Common myeloid progenitor, CD34-positive (primary cell): ENCODE measurements at regions not wholly inside any gene's neighbourhood (a gene's known extent, or its start where the extent isn't known, plus 50 kb on each side); places are given as distances from the start of the nearest gene placed in this dataset.

Experiments used
- CTCF ChIA-PET: fragments of 350-600 bp; sonication (Branson Sonifier 250); formaldehyde crosslinking; loops from one replicate; lab custom pipeline; 2021; ENCODE audit warnings: antibody characterized with exemption; lab: Charles Lee
- POLR2A ChIA-PET: fragments of 350-600 bp; sonication (Branson Sonifier 250); formaldehyde crosslinking; loops from one replicate; lab custom pipeline; 2021; ENCODE audit warnings: antibody characterized with exemption; lab: Charles Lee
- DNase-seq, 3 donors: peaks; one replicate each; pipeline versions ENCODE4 v3.0.0 to v3.0.0-alpha.2; 2013
- H3K27ac ChIP-seq, 2 experiments: 1 replicate in 1 of 2; 2 replicates in 1 of 2; pipeline ENCODE4 v1.7.0; 2013; ENCODE audit warnings: inconsistent platforms in 2 of 2, low read length in 2 of 2, mild to moderate bottlenecking in 2 of 2, low read depth in 1 of 2, moderate library complexity in 1 of 2; ENCODE audit not compliant: severe bottlenecking in 2 of 2, insufficient read depth in 1 of 2, poor library complexity in 1 of 2
- H3K27me3 ChIP-seq, 5 experiments: replicated peaks in 2 of 5; 1 replicate in 3 of 5; 2 replicates in 2 of 5; pipeline versions ENCODE4 v1.6.1 to v1.7.0; 2013; ENCODE audit warnings: low read length in 4 of 5, mild to moderate bottlenecking in 2 of 5, moderate library complexity in 2 of 5, inconsistent platforms in 1 of 5; ENCODE audit not compliant: insufficient read depth in 5 of 5, control insufficient read depth in 4 of 5
- H3K36me3 ChIP-seq, 4 experiments: 1 replicate in 2 of 4; 2 replicates in 2 of 4; pipeline versions ENCODE4 v1.6.1 to v1.7.0; 2013; ENCODE audit warnings: low read length in 3 of 4, control low read depth in 1 of 4, mild to moderate bottlenecking in 1 of 4; ENCODE audit not compliant: control insufficient read depth in 4 of 4, insufficient read depth in 4 of 4
- H3K4me1 ChIP-seq, 4 experiments: 1 replicate in 3 of 4; 2 replicates in 1 of 4; pipeline versions ENCODE4 v1.6.1 to v1.7.1; 2013; ENCODE audit warnings: low read length in 3 of 4, mild to moderate bottlenecking in 3 of 4, control low read depth in 1 of 4, inconsistent platforms in 1 of 4, moderate library complexity in 1 of 4; ENCODE audit not compliant: control insufficient read depth in 4 of 4, insufficient read depth in 4 of 4; ENCODE audit errors: control extremely low read depth in 1 of 4
- H3K4me3 ChIP-seq, 7 experiments: 1 replicate in 4 of 7; 2 replicates in 3 of 7; pipeline versions ENCODE4 v1.5.1 to v1.7.0; 2013; ENCODE audit warnings: mild to moderate bottlenecking in 7 of 7, low read length in 6 of 7, moderate library complexity in 6 of 7, inconsistent platforms in 2 of 7, low read depth in 2 of 7, control low read depth in 1 of 7; ENCODE audit not compliant: insufficient read depth in 4 of 7, control insufficient read depth in 1 of 7; ENCODE audit errors: extremely low read depth in 1 of 7
- H3K9me3 ChIP-seq, 5 experiments: 1 replicate in 4 of 5; 2 replicates in 1 of 5; pipeline versions ENCODE4 v1.6.1 to v1.7.1; 2013; ENCODE audit warnings: low read length in 4 of 5, mild to moderate bottlenecking in 2 of 5, inconsistent platforms in 1 of 5, low read depth in 1 of 5, moderate library complexity in 1 of 5; ENCODE audit not compliant: control insufficient read depth in 4 of 5, insufficient read depth in 2 of 5; ENCODE audit errors: control extremely low read depth in 1 of 5
- WGBS: methylation state at CpG from one replicate; pipeline ENCODE4 v1.1.5; 2013; ENCODE audit not compliant: insufficient coverage; 5-methylcytosine and 5-hydroxymethylcytosine counted together

DNA sequence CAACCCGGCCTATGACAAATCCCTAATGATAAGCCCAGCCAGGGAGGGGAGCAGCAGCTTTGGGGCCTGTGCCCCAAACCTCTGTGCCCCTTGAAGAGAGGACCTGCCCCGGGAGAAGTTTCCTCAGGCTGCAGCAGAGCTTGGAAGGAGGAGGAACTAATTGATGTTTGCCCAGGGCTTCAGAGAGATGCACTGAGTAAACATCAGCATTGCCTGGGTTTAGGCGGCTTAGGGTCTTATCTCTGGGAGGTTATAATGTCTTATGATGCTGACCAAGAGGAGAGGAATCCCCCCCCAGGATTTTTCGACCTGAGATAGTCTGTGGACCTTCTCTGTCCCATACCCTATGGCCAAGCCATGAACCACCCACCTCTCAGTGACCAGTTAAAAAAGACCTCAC lies 148.7 kb upstream of the SDK2 start:
- Histone ChIP-seq H3K9me3 (no peaks in the 10 kb centered on the region), H3K4me3 (no peak overlapping the region), H3K36me3 (no peaks in the 10 kb centered on the region), H3K27ac (no peak overlapping the region), H3K4me1 (peaks cover 0 to 1% (median 0%) of the 10 kb centered on the region in 4 experiments), H3K27me3 (peaks cover 0 to 2% (median 0%) of the 10 kb centered on the region in 5 experiments)
- WGBS, result 85% methylated on average over 3 of the region's 4 CpGs
- DNase-seq, result no peak
- POLR2A ChIA-PET, result interaction anchor here (0.6 kb wide), 1 partner anchor 31 kb away, joined by 3 read pairs; no protein-coding TSS in a partner anchor
- CTCF ChIA-PET, result no interaction called here

DNA sequence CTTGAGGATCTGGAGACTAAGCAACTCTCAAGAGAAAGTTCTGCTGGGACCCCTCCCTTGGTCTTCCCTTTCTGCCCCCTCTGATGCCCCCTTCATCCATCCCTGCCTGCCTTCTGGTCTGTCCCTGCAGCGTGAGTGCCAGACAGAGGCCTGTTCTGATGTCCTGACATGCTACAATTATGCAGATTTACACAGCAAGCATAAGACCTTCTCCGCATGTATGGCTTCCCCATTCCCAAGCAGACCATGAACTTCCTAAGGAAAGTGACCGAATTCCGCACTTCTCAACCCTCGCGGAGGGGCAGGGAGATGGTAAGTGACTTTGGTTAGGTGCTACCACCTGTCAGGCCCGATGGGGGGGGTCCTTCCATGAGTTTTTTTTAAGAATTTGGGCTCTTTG lies 150.1 kb upstream of the SDK2 start:
- H3K4me3 ChIP-seq, result no peak overlapping the region
- peaks cover 0 to 1% (median 0%) of the 10 kb centered on the region in 4 experiments for H3K4me1 ChIP-seq
- peaks cover 0 to 6% (median 2%) of the 10 kb centered on the region in 5 experiments for H3K27me3 ChIP-seq
- H3K9me3 ChIP-seq, result no peaks in the 10 kb centered on the region
- H3K36me3 ChIP-seq, result no peaks in the 10 kb centered on the region
- 97% methylated on average over 6 of the region's 7 CpGs for WGBS
- CTCF ChIA-PET, result no interaction called here
- DNase-seq, result no peak
- POLR2A ChIA-PET, result no interaction called here
- H3K27ac ChIP-seq, result no peak overlapping the region

DNA sequence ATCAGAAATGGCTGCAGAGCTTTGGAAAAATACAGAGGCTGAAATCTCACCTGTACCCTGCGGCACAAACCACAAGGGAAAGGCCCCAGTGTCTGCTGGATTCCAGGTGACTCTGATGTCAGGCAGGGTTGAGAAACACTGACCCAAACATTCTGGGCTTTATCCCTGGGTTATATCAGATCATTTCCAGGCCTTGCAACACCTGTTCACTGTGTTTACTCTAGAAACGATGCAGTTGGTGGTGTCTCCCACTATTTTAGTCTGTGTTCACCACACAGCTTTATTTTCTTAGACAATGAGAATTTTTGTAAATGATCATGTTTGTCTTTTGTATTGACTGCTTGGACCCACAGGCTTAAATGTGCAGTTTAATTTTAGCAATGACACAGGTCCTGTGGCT lies 151.5 kb upstream of the SDK2 start:
- 100% methylated on average over 1 of the region's 2 CpGs for WGBS
- peaks cover 0 to 6% (median 0%) of the 10 kb centered on the region in 5 experiments for H3K27me3 ChIP-seq
- no peaks in the 10 kb centered on the region for H3K36me3 ChIP-seq
- no peak for DNase-seq
- peaks cover 0 to 1% (median 0%) of the 10 kb centered on the region in 4 experiments for H3K4me1 ChIP-seq
- H3K27ac ChIP-seq, result no peak overlapping the region
- H3K4me3 ChIP-seq, result no peak overlapping the region
- ChIA-PET POLR2A (interaction anchor here (0.6 kb wide), 1 partner anchor 172 kb away, joined by 3 read pairs; no protein-coding TSS in a partner anchor), CTCF (interaction anchor here (1.7 kb wide), 1 partner anchor 11 kb away, joined by 6 read pairs; no protein-coding TSS in a partner anchor)
- H3K9me3 ChIP-seq, result no peaks in the 10 kb centered on the region

DNA sequence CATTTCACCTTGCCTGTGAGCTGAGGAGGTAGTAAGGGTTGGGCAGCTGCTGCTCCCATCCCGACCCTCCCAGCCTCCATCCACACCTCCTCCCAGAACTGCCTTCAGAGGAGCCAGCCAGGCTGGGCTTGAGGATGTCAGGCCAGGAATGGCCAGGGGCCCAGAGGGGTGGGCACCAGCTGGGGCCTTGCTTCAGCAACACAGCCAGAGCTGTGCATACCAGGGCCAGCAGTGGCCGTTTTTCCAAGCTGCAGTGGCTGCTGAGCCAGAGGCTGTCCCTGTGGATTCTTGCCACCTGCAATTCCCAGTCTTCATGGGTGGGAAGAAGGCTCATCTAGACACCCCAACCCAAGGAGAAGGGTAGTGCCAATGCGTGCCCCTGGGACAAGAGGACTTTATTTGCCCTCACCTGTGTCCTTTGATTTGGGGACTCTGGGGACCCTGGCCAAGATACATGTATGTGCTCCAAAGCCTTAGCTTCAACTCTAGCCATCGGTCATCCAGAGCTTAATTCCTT lies 153.4 kb upstream of the SDK2 start:
- Histone ChIP-seq H3K27me3 (peaks cover 0 to 7% (median 3%) of the 10 kb centered on the region in 5 experiments), H3K9me3 (no peaks in the 10 kb centered on the region), H3K4me3 (no peak overlapping the region), H3K36me3 (no peaks in the 10 kb centered on the region), H3K4me1 (peaks cover 0 to 1% (median 0%) of the 10 kb centered on the region in 4 experiments), H3K27ac (no peak overlapping the region)
- 86% methylated on average over 3 of the region's 4 CpGs for WGBS
- CTCF ChIA-PET, result no interaction called here
- no peak for DNase-seq
- POLR2A ChIA-PET, result interaction anchor here (0.6 kb wide), 1 partner anchor 24 kb away, joined by 3 read pairs; no protein-coding TSS in a partner anchor

DNA sequence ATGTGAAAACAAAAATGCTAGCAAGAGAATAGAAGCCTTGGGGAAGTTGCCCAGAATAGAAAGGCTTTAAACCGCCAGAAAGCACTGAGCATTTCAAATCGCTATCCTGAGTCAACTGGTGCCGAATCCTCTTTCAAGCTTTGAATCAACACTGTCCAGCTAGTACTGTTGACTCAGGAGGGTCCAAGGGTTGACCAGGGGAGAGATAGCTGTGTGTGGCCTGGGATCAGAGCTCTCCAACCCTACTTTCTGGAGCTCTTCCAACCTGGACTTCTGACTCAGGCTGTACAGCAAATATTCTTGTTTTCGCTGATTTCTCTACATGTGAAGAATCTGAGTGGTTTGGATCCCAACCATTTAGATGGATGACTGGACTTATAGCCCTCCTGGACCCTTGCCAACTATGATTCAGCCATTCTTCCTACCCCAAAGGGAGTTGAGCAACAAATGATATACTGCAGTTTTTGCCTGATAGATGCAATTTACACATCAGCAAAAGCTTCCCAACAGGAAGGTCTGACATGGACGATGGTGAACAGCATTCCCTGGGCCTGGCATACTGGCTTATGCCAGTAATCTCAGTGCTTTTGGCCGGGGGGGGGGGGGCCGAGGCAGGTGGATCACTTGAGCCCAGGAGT lies 154.0 kb upstream of the SDK2 start:
- ChIA-PET POLR2A (interaction anchor here (0.6 kb wide), 1 partner anchor 25 kb away, joined by 3 read pairs; no protein-coding TSS in a partner anchor), CTCF (no interaction called here)
- Histone ChIP-seq H3K4me3 (no peak overlapping the region), H3K27me3 (peaks cover 0 to 7% (median 3%) of the 10 kb centered on the region in 5 experiments), H3K4me1 (peaks cover 0 to 1% (median 0%) of the 10 kb centered on the region in 4 experiments), H3K27ac (no peak overlapping the region), H3K36me3 (no peaks in the 10 kb centered on the region), H3K9me3 (peaks cover 0 to 5% (median 3%) of the 10 kb centered on the region in 5 experiments)
- DNase-seq, result no peak
- WGBS, result 82% methylated on average over 4 of the region's 7 CpGs

DNA sequence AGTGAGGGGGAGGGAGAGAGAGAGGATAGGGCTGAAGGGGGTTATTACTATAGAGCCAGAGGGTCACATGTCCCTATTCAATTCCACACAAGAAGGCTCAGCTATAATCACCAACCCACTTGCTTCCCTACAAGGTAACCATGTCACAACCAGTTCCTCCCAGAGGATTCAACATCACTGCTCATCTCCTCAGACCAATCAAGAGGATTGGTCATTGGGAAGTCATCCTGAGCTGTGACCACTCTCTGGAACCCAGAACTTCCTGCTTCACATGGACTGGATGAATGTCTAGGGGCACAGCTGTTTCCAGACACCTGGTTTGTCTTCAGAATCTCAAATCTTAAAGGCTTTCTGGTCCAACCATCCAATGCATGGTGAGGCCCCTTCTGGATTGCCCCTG lies 154.9 kb upstream of the SDK2 start:
- Histone ChIP-seq H3K9me3 (peaks cover 0 to 8% (median 3%) of the 10 kb centered on the region in 5 experiments), H3K27me3 (peaks cover 0 to 7% (median 3%) of the 10 kb centered on the region in 5 experiments), H3K27ac (no peak overlapping the region), H3K4me3 (no peak overlapping the region), H3K4me1 (peaks cover 0 to 1% (median 0%) of the 10 kb centered on the region in 4 experiments), H3K36me3 (no peaks in the 10 kb centered on the region)
- no peak for DNase-seq
- POLR2A ChIA-PET, result no interaction called here
- CTCF ChIA-PET, result no interaction called here
